ENCODE measurements at regions not wholly inside any gene's neighbourhood (a gene's known extent, or its start where the extent isn't known, plus 50 kb on each side); places are given as distances from the start of the nearest gene placed in this dataset.

DNA sequence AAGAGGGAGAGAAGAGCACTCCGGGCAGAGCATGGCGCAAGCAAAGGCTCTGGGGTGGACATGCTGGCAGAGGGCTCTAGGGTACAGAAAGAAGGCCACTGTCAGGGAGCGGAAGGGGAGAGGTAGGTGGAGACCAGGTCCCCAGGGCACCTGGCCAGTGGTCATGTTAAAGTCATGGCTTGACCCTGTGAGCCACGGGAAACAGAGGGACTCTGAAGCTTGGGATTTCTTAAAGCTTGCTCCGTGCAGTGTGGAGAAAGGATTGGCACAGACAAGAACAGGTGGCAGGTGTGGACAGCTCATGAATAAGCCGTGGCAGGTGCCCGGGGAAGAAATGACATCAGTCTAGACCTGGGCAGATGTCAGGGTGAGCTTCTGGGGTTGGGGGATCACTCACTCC is 413.8 kb downstream of the BCL11B start:
- no peak overlapping the region for H3K4me3 ChIP-seq (replicated peaks; ENCODE audit: low read depth, low read length)
- no peak for DNase-seq (ENCODE audit: extremely low read depth, insufficient read length)
- TF ChIP-seq, protein P1, sequence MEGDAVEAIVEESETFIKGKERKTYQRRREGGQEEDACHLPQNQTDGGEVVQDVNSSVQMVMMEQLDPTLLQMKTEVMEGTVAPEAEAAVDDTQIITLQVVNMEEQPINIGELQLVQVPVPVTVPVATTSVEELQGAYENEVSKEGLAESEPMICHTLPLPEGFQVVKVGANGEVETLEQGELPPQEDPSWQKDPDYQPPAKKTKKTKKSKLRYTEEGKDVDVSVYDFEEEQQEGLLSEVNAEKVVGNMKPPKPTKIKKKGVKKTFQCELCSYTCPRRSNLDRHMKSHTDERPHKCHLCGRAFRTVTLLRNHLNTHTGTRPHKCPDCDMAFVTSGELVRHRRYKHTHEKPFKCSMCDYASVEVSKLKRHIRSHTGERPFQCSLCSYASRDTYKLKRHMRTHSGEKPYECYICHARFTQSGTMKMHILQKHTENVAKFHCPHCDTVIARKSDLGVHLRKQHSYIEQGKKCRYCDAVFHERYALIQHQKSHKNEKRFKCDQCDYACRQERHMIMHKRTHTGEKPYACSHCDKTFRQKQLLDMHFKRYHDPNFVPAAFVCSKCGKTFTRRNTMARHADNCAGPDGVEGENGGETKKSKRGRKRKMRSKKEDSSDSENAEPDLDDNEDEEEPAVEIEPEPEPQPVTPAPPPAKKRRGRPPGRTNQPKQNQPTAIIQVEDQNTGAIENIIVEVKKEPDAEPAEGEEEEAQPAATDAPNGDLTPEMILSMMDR (IDR thresholded peaks at IDR 0.05; ENCODE audit: insufficient read depth, low read length, poor library complexity, severe bottlenecking): no peak
- no peaks in the 10 kb centered on the region for H3K36me3 ChIP-seq (ENCODE audit: control insufficient read depth, insufficient read depth, low read length)
- H3K27me3 ChIP-seq (replicated peaks; ENCODE audit: control insufficient read depth, insufficient read depth, low read length): no peaks in the 10 kb centered on the region

- H3K36me3 ChIP-seq (ENCODE audit: control insufficient read depth, insufficient read depth, low read length): no peaks in the 10 kb centered on the region
- DNase-seq (ENCODE audit: extremely low read depth, insufficient read length): no peak
- no peaks in the 10 kb centered on the region for H3K27me3 ChIP-seq (replicated peaks; ENCODE audit: control insufficient read depth, insufficient read depth, low read length)
- H3K4me3 ChIP-seq (replicated peaks; ENCODE audit: low read depth, low read length): no peak overlapping the region
- TF ChIP-seq, protein P1 (IDR thresholded peaks at IDR 0.05; ENCODE audit: insufficient read depth, low read length, poor library complexity, severe bottlenecking): no peak
Observed at GRCh38 chr14:98858561-98858960, 413.4 kb downstream of the BCL11B start.

GRCh38 chr14:98859301-98859700 is 412.7 kb downstream of the BCL11B start:
- H3K27me3 ChIP-seq (replicated peaks; ENCODE audit: control insufficient read depth, insufficient read depth, low read length): no peaks in the 10 kb centered on the region
- no peak overlapping the region for H3K4me3 ChIP-seq (replicated peaks; ENCODE audit: low read depth, low read length)
- H3K36me3 ChIP-seq (ENCODE audit: control insufficient read depth, insufficient read depth, low read length): no peaks in the 10 kb centered on the region
- DNase-seq (ENCODE audit: extremely low read depth, insufficient read length): no peak
- TF ChIP-seq, protein P1 (IDR thresholded peaks at IDR 0.05; ENCODE audit: insufficient read depth, low read length, poor library complexity, severe bottlenecking): no peak

DNA sequence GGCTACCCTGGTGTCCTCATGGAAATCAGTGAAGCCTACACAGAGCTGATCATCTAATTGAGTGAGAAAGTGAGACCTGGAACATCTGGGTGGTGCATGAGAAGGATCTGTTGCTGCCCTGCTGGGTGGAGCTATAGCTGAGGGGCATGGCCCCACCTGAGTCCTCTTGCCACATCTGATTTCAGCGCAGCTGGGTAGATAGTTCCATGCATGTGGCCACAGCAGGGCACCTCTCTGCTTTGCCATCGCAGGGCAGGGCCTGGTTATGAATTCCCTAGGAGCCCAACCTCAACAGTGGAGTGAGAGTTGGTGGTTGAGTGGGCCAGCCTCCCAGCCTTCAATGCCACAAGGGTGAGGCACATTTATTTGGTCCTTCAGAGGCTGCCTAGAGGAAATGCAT is 407.8 kb downstream of the BCL11B start:
- DNase-seq (ENCODE audit: extremely low read depth, insufficient read length): no peak
- no peaks in the 10 kb centered on the region for H3K36me3 ChIP-seq (ENCODE audit: control insufficient read depth, insufficient read depth, low read length)
- TF ChIP-seq, protein P1 (IDR thresholded peaks at IDR 0.05; ENCODE audit: insufficient read depth, low read length, poor library complexity, severe bottlenecking): no peak
- no peaks in the 10 kb centered on the region for H3K27me3 ChIP-seq (replicated peaks; ENCODE audit: control insufficient read depth, insufficient read depth, low read length)
- no peak overlapping the region for H3K4me3 ChIP-seq (replicated peaks; ENCODE audit: low read depth, low read length)

GRCh38 chr14:98867146-98867545 is 404.9 kb downstream of the BCL11B start:
- Histone ChIP-seq H3K36me3 (ENCODE audit: control insufficient read depth, insufficient read depth, low read length) (no peaks in the 10 kb centered on the region), H3K27me3 (replicated peaks; ENCODE audit: control insufficient read depth, insufficient read depth, low read length) (no peaks in the 10 kb centered on the region), H3K4me3 (replicated peaks; ENCODE audit: low read depth, low read length) (no peak overlapping the region)
- DNase-seq (ENCODE audit: extremely low read depth, insufficient read length): no peak
- TF ChIP-seq, protein P1 (IDR thresholded peaks at IDR 0.05; ENCODE audit: insufficient read depth, low read length, poor library complexity, severe bottlenecking): no peak

DNA sequence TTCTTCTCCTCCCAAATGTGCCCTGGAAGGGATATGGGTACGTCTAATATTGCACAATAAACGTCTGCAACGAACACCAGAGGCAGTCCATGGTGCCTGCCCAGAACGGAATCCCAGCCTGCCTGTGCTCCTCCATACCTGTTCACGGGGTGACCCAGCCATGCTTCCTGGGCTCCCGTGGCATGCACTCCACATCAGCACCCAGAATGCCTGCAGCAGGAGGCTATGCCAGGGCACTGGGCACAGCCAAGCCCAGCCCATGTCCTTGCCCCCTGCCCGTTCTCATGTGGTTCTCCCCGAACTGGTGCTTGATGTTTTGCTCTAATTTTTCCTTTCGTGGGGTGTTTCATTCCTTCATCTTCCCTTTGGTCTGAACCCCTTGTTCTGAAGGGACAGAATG is 404.3 kb downstream of the BCL11B start:
- TF ChIP-seq, protein P1 (IDR thresholded peaks at IDR 0.05; ENCODE audit: insufficient read depth, low read length, poor library complexity, severe bottlenecking): no peak
- DNase-seq (ENCODE audit: extremely low read depth, insufficient read length): no peak

More for the DNA sequence above, 404.3 kb downstream of the BCL11B start:
- Histone ChIP-seq H3K4me3 (replicated peaks; ENCODE audit: low read depth, low read length) (no peak overlapping the region), H3K36me3 (ENCODE audit: control insufficient read depth, insufficient read depth, low read length) (no peaks in the 10 kb centered on the region), H3K27me3 (replicated peaks; ENCODE audit: control insufficient read depth, insufficient read depth, low read length) (no peaks in the 10 kb centered on the region)

Measured in GM06990 (cell line).